ENCODE measurements at regions not wholly inside any gene's neighbourhood (a gene's known extent, or its start where the extent isn't known, plus 50 kb on each side); places are given as distances from the start of the nearest gene placed in this dataset.

- TF ChIP-seq CTCF (IDR thresholded peaks at IDR 0.05; ENCODE audit: poor library complexity) (no peak), EZH2 (IDR thresholded peaks at IDR 0.05; ENCODE audit: borderline replicate concordance) (no peak), EZH2phosphoT487 (IDR thresholded peaks at IDR 0.05; ENCODE audit: low read depth, severe bottlenecking, unreplicated experiment) (no peak)
Measured at GRCh38 chr17:14768923-14769322, 468.0 kb downstream of the HS3ST3B1 start.

Data from hepatocyte (in vitro differentiated cells).